Epithelial cell of esophagus (primary cell): ENCODE measurements at regions not wholly inside any gene's neighbourhood (a gene's known extent, or its start where the extent isn't known, plus 50 kb on each side); places are given as distances from the start of the nearest gene placed in this dataset.

Source experiments
- DNase-seq: peaks from one replicate; pipeline ENCODE4 v3.0.0; 2010; ENCODE audit warnings: low read depth
- H3K4me3 ChIP-seq: 2 replicates; pipeline ENCODE4 v1.5.1; 2011; ENCODE audit warnings: mild to moderate bottlenecking, low read length, control low read depth
- CTCF ChIP-seq: IDR thresholded peaks from 2 replicates; pipeline ENCODE4 v1.5.1; 2011; ENCODE audit warnings: low read depth, mild to moderate bottlenecking, low read length, control low read depth, inconsistent platforms; ENCODE audit not compliant: insufficient read depth; ENCODE audit errors: missing control alignments

DNA sequence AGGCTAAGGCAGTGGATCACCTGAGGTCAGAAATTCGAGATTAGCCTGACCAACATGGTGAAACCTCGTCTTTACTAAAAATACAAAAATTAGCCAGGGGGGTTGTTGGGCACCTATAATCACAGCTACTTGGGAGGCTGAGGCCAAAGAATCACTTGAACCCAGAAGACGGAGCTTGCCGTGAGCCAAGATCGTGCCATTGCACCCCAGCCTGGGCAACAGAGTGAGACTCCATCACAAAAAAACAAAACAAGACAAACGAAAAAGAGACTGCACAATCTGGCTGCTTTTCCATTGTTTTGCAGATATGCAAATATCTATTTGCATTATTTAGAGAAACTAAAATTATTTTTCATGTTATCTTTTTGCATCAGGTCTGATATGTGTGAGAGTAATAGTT is 83.6 kb downstream of the ZNF486 start:
- no peak for DNase-seq
- H3K4me3 ChIP-seq, result no peak overlapping the region
- no peak for TF ChIP-seq CTCF

GRCh38 chr19:20250121-20250520 is 83.1 kb downstream of the ZNF486 start:
- no peak for DNase-seq
- no peak for TF ChIP-seq CTCF
- no peak overlapping the region for H3K4me3 ChIP-seq
